OCI-LY1 (cell line): ENCODE measurements at regions not wholly inside any gene's neighbourhood (a gene's known extent, or its start where the extent isn't known, plus 50 kb on each side); places are given as distances from the start of the nearest gene placed in this dataset.

Experiments used
- H2AFZ ChIP-seq: fragments of 200-600 bp; sonication (generic), shearing (Covaris generic); 2 replicates; pipeline ENCODE4 v1.6.0; 2014; ENCODE audit warnings: antibody characterized with exemption, mild to moderate bottlenecking, low read length
- H3F3A ChIP-seq: fragments of 200-600 bp; sonication (generic), shearing (Covaris generic); 2 replicates; pipeline ENCODE4 v1.6.0; 2014; ENCODE audit warnings: mild to moderate bottlenecking, antibody characterized with exemption, low read length, moderate library complexity; ENCODE audit not compliant: insufficient read depth
- H3K27ac ChIP-seq: fragments of 200-600 bp; sonication (generic); 2 replicates; pipeline ENCODE4 v1.5.1; 2014; ENCODE audit warnings: low read length, mixed run types, mild to moderate bottlenecking, low read depth; ENCODE audit not compliant: poor library complexity, severe bottlenecking
- H3K27me3 ChIP-seq: fragments of 200-600 bp; sonication (generic); 2 replicates; pipeline ENCODE4 v1.6.0; 2014; ENCODE audit warnings: antibody characterized with exemption, mild to moderate bottlenecking, low read length, moderate library complexity; ENCODE audit not compliant: insufficient read depth
- H3K36me3 ChIP-seq: fragments of 200-600 bp; sonication (generic); 2 replicates; pipeline ENCODE4 v1.6.1; 2014; ENCODE audit warnings: mild to moderate bottlenecking, antibody characterized with exemption, low read length, moderate library complexity, mixed read lengths; ENCODE audit not compliant: insufficient read depth
- H3K4me1 ChIP-seq: fragments of 200-600 bp; sonication (generic); 2 replicates; pipeline ENCODE4 v1.5.1; 2014; ENCODE audit warnings: mild to moderate bottlenecking, low read length, moderate library complexity; ENCODE audit not compliant: insufficient read depth, severe bottlenecking
- H3K4me2 ChIP-seq: fragments of 200-600 bp; sonication (generic), shearing (Covaris generic); 2 replicates; pipeline ENCODE4 v1.6.1; 2014; ENCODE audit warnings: low read length
- H3K4me3 ChIP-seq: fragments of 200-600 bp; sonication (generic); 2 replicates; pipeline ENCODE4 v1.5.1; 2014; ENCODE audit warnings: low read length, low read depth, mild to moderate bottlenecking, mixed read lengths; ENCODE audit not compliant: poor library complexity, severe bottlenecking
- H3K79me2 ChIP-seq: fragments of 200-600 bp; shearing (Covaris generic); 2 replicates; pipeline ENCODE4 v1.6.1; 2016; ENCODE audit warnings: mixed run types, low read length, mixed read lengths; ENCODE audit not compliant: insufficient read depth
- H3K9ac ChIP-seq: fragments of 200-600 bp; sonication (generic), shearing (Covaris generic); 2 replicates; pipeline ENCODE4 v1.6.1; 2014; ENCODE audit warnings: mild to moderate bottlenecking, low read length, mixed read lengths
- H3K9me2 ChIP-seq: fragments of 200-600 bp; sonication (generic), shearing (Covaris generic); 2 replicates; pipeline ENCODE4 v1.6.1; 2014; ENCODE audit warnings: low read depth, mild to moderate bottlenecking, low read length, mixed read lengths
- H3K9me3 ChIP-seq: fragments of 200-600 bp; shearing (Covaris generic); 2 replicates; pipeline ENCODE4 v1.6.1; 2014; ENCODE audit warnings: low read length, mixed read lengths
- H4K20me1 ChIP-seq: fragments of 200-600 bp; sonication (generic), shearing (Covaris generic); 2 replicates; pipeline ENCODE4 v1.6.0; 2016; ENCODE audit warnings: mild to moderate bottlenecking, low read length; ENCODE audit not compliant: insufficient read depth
- EZH2 ChIP-seq: fragments of 200-600 bp; sonication (generic), shearing (Covaris generic); IDR thresholded peaks from 2 replicates; pipeline ENCODE4 v1.8.0; 2017; ENCODE audit warnings: borderline replicate concordance, mixed run types, mild to moderate bottlenecking, antibody characterized with exemption, low read length, moderate library complexity, mixed read lengths
- TF ChIP-seq, protein P1 (sequence below): fragments of 200-600 bp; sonication (generic), shearing (Covaris generic); IDR thresholded peaks from 2 replicates; pipeline ENCODE4 v1.5.1; 2017; ENCODE audit warnings: mild to moderate bottlenecking, antibody characterized with exemption, low read length, moderate library complexity, mixed read lengths

- Histone ChIP-seq H3K27me3 (no peaks in the 10 kb centered on the region; the same call in 1 of the 2 replicates), H2AFZ (no peak overlapping the region), H3K4me3 (no peak overlapping the region), H3K79me2 (no peaks in the 10 kb centered on the region), H3K4me2 (no peak overlapping the region), H3K9ac (no peak overlapping the region), H3F3A (no peaks in the 10 kb centered on the region), H3K9me2 (no peaks in the 10 kb centered on the region), H3K27ac (no peak overlapping the region), H3K4me1 (no peaks in the 10 kb centered on the region), H3K9me3 (no peaks in the 10 kb centered on the region), H4K20me1 (no peaks in the 10 kb centered on the region), H3K36me3 (no peaks in the 10 kb centered on the region)
- TF ChIP-seq, protein P1, sequence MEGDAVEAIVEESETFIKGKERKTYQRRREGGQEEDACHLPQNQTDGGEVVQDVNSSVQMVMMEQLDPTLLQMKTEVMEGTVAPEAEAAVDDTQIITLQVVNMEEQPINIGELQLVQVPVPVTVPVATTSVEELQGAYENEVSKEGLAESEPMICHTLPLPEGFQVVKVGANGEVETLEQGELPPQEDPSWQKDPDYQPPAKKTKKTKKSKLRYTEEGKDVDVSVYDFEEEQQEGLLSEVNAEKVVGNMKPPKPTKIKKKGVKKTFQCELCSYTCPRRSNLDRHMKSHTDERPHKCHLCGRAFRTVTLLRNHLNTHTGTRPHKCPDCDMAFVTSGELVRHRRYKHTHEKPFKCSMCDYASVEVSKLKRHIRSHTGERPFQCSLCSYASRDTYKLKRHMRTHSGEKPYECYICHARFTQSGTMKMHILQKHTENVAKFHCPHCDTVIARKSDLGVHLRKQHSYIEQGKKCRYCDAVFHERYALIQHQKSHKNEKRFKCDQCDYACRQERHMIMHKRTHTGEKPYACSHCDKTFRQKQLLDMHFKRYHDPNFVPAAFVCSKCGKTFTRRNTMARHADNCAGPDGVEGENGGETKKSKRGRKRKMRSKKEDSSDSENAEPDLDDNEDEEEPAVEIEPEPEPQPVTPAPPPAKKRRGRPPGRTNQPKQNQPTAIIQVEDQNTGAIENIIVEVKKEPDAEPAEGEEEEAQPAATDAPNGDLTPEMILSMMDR: no peak
- no peak for TF ChIP-seq EZH2
Observed at GRCh38 chr6:98783578-98783977, 50.8 kb upstream of the POU3F2 start.
